HepG2 (cell line): ENCODE measurements at regions not wholly inside any gene's neighbourhood (a gene's known extent, or its start where the extent isn't known, plus 50 kb on each side); places are given as distances from the start of the nearest gene placed in this dataset.
A peak's percentile ranks its signal among the peaks of the same experiment; 100 is the strongest.

Source experiments
- AKNA ChIP-seq: sonication (generic); formaldehyde crosslinking; IDR thresholded peaks from 2 replicates; pipeline ENCODE4 v1.4.0; 2020; ENCODE audit warnings: missing genetic modification reagents, borderline replicate concordance
- PAF1 ChIP-seq: IDR thresholded peaks from 2 replicates; pipeline ENCODE4 v1.6.1; 2016; ENCODE audit warnings: missing genetic modification reagents, missing compliant biosample characterization
- RERE ChIP-seq: IDR thresholded peaks from 2 replicates; pipeline ENCODE4 v1.6.1; 2016; ENCODE audit warnings: low read depth, missing genetic modification reagents, missing compliant biosample characterization
- SETDB1 ChIP-seq: sonication (generic); formaldehyde crosslinking; IDR thresholded peaks from 2 replicates; pipeline ENCODE4 v1.5.1; 2020; ENCODE audit warnings: missing genetic modification reagents, mild to moderate bottlenecking, borderline replicate concordance
- TAF15 ChIP-seq: fragments of 200-400 bp; formaldehyde crosslinking; IDR thresholded peaks from one replicate; pipeline ENCODE4 v1.6.1; 2018; ENCODE audit warnings: mild to moderate bottlenecking, low read depth, low read length; ENCODE audit not compliant: poor library complexity, severe bottlenecking
- UBTF ChIP-seq: sonication (generic); formaldehyde crosslinking; IDR thresholded peaks from 2 replicates; pipeline ENCODE4 v1.4.0; 2020; ENCODE audit warnings: mild to moderate bottlenecking, missing genetic modification reagents
- ZNF282 ChIP-seq: fragments of 450-650 bp; IDR thresholded peaks from 2 replicates; pipeline ENCODE4 v1.6.1; 2018; ENCODE audit not compliant: partially characterized antibody
- ZNF354B ChIP-seq: sonication (generic); formaldehyde crosslinking; IDR thresholded peaks from 2 replicates; pipeline ENCODE4 v1.8.0; 2022; ENCODE audit warnings: mild to moderate bottlenecking, missing genetic modification reagents
- ZNF629 ChIP-seq: sonication (generic); formaldehyde crosslinking; conservative IDR thresholded peaks from 2 replicates; pipeline ENCODE4 v1.5.0; 2020; ENCODE audit warnings: missing genetic modification reagents
- ZNF773 ChIP-seq: sonication (generic); formaldehyde crosslinking; IDR thresholded peaks from 2 replicates; pipeline ENCODE4 v1.4.0; 2020; ENCODE audit warnings: missing genetic modification reagents, borderline replicate concordance
- ZNF775 ChIP-seq: sonication (generic); formaldehyde crosslinking; IDR thresholded peaks from 2 replicates; pipeline ENCODE4 v1.4.0; 2020; ENCODE audit warnings: missing genetic modification reagents, mild to moderate bottlenecking, moderate library complexity, borderline replicate concordance

GRCh38 chr6:137706083-137706750 lies 160.8 kb upstream of the TNFAIP3 start (continued):
- TF ChIP-seq AKNA (CRISPR knock-in tag) (no peak), ZNF354B (CRISPR knock-in tag) (no peak), ZNF282 (no peak), ZNF775 (CRISPR knock-in tag) (no peak), SETDB1 (no peak), PAF1 (CRISPR knock-in tag) (no peak), TAF15 (no peak), RERE (0 out of 2 replicates have a peak, but pooled peaks have one; percentile 22), UBTF (CRISPR knock-in tag) (no peak), ZNF773 (no peak), ZNF629 (CRISPR knock-in tag) (0 out of 2 replicates have a peak, but pooled peaks have one; percentile 6)
